ENCODE measurements at regions not wholly inside any gene's neighbourhood (a gene's known extent, or its start where the extent isn't known, plus 50 kb on each side); places are given as distances from the start of the nearest gene placed in this dataset.

- TF ChIP-seq, protein P1, sequence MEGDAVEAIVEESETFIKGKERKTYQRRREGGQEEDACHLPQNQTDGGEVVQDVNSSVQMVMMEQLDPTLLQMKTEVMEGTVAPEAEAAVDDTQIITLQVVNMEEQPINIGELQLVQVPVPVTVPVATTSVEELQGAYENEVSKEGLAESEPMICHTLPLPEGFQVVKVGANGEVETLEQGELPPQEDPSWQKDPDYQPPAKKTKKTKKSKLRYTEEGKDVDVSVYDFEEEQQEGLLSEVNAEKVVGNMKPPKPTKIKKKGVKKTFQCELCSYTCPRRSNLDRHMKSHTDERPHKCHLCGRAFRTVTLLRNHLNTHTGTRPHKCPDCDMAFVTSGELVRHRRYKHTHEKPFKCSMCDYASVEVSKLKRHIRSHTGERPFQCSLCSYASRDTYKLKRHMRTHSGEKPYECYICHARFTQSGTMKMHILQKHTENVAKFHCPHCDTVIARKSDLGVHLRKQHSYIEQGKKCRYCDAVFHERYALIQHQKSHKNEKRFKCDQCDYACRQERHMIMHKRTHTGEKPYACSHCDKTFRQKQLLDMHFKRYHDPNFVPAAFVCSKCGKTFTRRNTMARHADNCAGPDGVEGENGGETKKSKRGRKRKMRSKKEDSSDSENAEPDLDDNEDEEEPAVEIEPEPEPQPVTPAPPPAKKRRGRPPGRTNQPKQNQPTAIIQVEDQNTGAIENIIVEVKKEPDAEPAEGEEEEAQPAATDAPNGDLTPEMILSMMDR (conservative IDR thresholded peaks at IDR 0.05; ENCODE audit: low read depth, low read length): no peak
Observed at GRCh38 chr11:29321293-29322132, 695.3 kb downstream of the KCNA4 start.

GRCh38 chr11:29320196-29320595, 696.6 kb downstream of the KCNA4 start:
- H3K4me3 ChIP-seq (ENCODE audit: low read length): no peak overlapping the region
- TF ChIP-seq, protein P1 (conservative IDR thresholded peaks at IDR 0.05; ENCODE audit: low read depth, low read length): no peak
- no peak for DNase-seq (ENCODE audit: low read depth)

More at GRCh38 chr11:29321293-29322132, 695.3 kb downstream of the KCNA4 start:
- H3K4me3 ChIP-seq (ENCODE audit: low read length): no peak overlapping the region
- no peak for DNase-seq (ENCODE audit: low read depth)

DNA sequence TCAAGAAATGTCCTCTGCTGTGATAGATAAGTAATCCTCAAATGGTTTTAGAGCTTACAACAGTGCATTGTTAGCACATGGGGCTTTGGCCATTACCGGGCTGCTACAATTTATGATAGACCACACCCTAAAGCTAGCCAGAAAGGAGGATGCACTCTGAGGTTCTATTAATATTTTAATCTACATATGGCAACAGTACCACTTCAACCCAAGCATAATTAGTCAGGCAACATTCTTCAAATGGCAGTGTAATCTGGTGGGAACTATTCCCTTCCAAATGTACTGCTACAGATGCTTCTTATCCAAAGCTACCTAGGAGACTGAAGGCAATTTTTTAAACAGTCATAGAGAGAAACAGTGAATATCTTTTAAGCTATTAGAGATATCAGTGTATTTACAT, 697.6 kb downstream of the KCNA4 start:
- TF ChIP-seq, protein P1 (conservative IDR thresholded peaks at IDR 0.05; ENCODE audit: low read depth, low read length): no peak
- H3K4me3 ChIP-seq (ENCODE audit: low read length): no peak overlapping the region
- no peak for DNase-seq (ENCODE audit: low read depth)

DNA sequence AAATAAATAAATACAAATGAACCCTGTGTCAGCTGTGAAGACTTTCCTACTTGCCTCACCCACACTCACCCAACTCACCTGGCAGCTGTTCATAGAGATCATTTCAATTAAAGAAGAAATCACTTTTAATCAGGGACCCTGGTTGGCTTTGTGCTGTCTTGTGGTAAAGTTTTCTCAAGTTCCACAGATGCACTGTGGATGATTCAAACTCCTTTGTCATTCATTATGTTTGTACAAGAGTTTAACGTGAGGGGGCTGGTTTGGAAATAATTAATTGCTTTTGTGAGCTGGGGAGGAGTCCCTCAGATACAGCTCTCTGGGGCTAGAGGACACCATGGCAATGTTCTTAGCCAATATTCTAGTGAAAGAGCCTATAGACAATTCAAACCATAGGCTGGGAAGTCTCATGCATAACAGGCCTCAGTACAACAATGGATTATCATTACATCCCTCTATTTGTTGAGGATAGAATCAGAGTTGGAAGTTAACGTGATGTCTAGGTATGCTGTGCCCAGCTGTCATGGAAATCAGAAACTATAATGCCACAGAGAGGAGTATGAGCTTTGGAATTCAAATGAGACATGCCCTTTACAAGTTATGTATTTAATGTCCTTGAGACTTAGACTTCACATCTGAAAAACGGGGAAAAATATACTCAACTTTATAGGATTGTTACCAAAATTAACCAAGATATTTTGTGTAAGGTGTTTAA, 698.5 kb downstream of the KCNA4 start:
- no peak overlapping the region for H3K4me3 ChIP-seq (ENCODE audit: low read length)
- TF ChIP-seq, protein P1 (conservative IDR thresholded peaks at IDR 0.05; ENCODE audit: low read depth, low read length): no peak
- no peak for DNase-seq (ENCODE audit: low read depth)

GRCh38 chr11:29317694-29318093, 699.1 kb downstream of the KCNA4 start:
- TF ChIP-seq, protein P1 (conservative IDR thresholded peaks at IDR 0.05; ENCODE audit: low read depth, low read length): no peak
- DNase-seq (ENCODE audit: low read depth): no peak
- no peak overlapping the region for H3K4me3 ChIP-seq (ENCODE audit: low read length)

DNA sequence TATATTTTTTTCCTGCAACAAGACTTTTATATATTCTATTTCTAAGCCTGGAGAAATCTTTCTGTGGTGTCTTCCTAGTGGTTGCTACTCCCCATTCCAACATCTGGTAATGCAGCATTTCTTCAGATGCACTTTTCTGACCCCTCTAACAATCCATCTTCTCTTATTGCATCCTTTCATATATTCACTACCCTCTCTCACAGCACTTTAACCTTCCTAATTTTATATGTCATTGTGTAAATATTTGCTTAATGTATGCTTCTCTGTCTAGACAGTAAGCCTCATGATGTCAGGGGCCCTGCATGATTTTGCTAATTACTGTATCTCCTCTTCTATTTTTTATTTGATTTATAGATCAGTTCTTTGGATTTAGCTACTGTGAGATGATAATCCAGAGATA, 701.6 kb downstream of the KCNA4 start:
- DNase-seq (ENCODE audit: low read depth): no peak
- H3K4me3 ChIP-seq (ENCODE audit: low read length): no peak overlapping the region
- TF ChIP-seq, protein P1 (conservative IDR thresholded peaks at IDR 0.05; ENCODE audit: low read depth, low read length): no peak
